RWPE1 (cell line): ENCODE measurements at regions not wholly inside any gene's neighbourhood (a gene's known extent, or its start where the extent isn't known, plus 50 kb on each side); places are given as distances from the start of the nearest gene placed in this dataset.

Source experiments
- CTCF ChIA-PET: fragments of 350-600 bp; sonication (Branson Sonifier 250); formaldehyde crosslinking; extraction: SDS; loops from one replicate; lab custom pipeline; 2021; lab: Yijun Ruan, JAX
- POLR2A ChIA-PET: fragments of 400-600 bp; formaldehyde crosslinking; extraction: SDS; loops from one replicate; lab custom pipeline; 2020; ENCODE audit warnings: antibody characterized with exemption; ENCODE audit not compliant: low non-redundant PET; lab: Yijun Ruan, JAX
- DNase-seq: peaks from one replicate; pipeline ENCODE4 v3.0.0; 2012; ENCODE audit warnings: low spot score
- H3K27ac ChIP-seq: fragments of 450-650 bp; 2 replicates; pipeline ENCODE4 v1.5.1; 2017
- CTCF ChIP-seq: fragments of 450-650 bp; conservative IDR thresholded peaks from 2 replicates; pipeline ENCODE4 v1.5.1; 2017; ENCODE audit warnings: low read depth, mild to moderate bottlenecking

- TF ChIP-seq CTCF = no peak
- no peak for DNase-seq
- no peak overlapping the region for H3K27ac ChIP-seq
- ChIA-PET CTCF (no interaction called here), POLR2A (no interaction called here)
These were observed 162.6 kb upstream of the ABI3BP start for GRCh38 chr3:101155825-101156224.

GRCh38 chr3:101154401-101154800 is 161.2 kb upstream of the ABI3BP start:
- POLR2A ChIA-PET = no interaction called here
- no peak for TF ChIP-seq CTCF
- CTCF ChIA-PET = interaction anchor here (0.6 kb wide), 1 partner anchor 28 kb away, joined by 3 read pairs; no protein-coding TSS in a partner anchor
- H3K27ac ChIP-seq = no peak overlapping the region
- DNase-seq = no peak

GRCh38 chr3:101151286-101151913 is 158.2 kb upstream of the ABI3BP start:
- TF ChIP-seq CTCF = no peak
- no peak overlapping the region for H3K27ac ChIP-seq
- ChIA-PET POLR2A (no interaction called here), CTCF (interaction anchor here (0.7 kb wide), 1 partner anchor 109 kb away, joined by 3 read pairs; no protein-coding TSS in a partner anchor)
- no peak for DNase-seq

DNA sequence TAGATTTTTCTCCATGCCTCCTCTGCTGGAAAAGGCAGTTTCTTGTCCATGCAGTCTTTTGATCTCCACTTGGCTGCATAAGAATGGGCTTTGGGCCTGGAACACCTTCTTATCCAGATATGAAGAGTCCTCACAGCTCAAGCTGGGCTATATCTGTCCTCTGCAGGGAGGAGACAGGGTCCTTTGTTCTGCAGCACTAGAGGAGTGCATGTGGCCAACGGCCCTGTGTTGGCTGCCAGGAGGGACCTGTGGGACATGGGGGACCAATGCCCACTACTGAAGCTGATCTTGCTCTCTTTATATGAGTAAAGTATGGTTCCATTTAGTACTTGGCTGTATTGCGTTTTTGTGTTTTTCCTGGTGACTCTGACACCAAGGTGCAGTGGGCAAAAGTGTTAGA is 157.3 kb upstream of the ABI3BP start:
- no peak for DNase-seq
- ChIA-PET POLR2A (no interaction called here), CTCF (no interaction called here)
- no peak for TF ChIP-seq CTCF
- no peak overlapping the region for H3K27ac ChIP-seq

DNA sequence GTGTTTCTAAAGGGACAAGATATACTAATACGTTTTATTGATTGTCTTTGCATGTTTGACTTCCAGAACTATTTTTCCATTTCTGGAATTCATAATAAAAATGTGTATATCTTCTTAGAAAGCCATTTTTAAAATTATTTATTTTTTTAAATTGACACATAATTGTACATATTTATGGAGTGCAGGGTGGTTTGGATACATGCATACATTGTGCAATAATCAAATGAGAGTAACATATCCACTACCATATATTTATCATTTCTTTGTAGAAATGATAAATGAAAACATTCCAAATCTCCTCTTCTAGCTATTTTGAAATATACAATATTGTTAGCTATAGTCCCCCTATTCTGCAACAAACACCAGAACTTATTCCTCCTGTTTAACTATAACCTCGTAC is 156.5 kb upstream of the ABI3BP start:
- TF ChIP-seq CTCF = no peak
- no peak overlapping the region for H3K27ac ChIP-seq
- ChIA-PET CTCF (no interaction called here), POLR2A (no interaction called here)
- no peak for DNase-seq

GRCh38 chr3:101149251-101149650 is 156.0 kb upstream of the ABI3BP start:
- ChIA-PET POLR2A (no interaction called here), CTCF (no interaction called here)
- no peak overlapping the region for H3K27ac ChIP-seq
- no peak for DNase-seq
- TF ChIP-seq CTCF = no peak
